DND-41 (cell line): ENCODE measurements at regions not wholly inside any gene's neighbourhood (a gene's known extent, or its start where the extent isn't known, plus 50 kb on each side); places are given as distances from the start of the nearest gene placed in this dataset.

Source experiments
- EZH2 ChIP-seq: IDR thresholded peaks from 3 replicates; pipeline ENCODE4 v1.6.1; 2012; ENCODE audit warnings: borderline replicate concordance, low read depth, mild to moderate bottlenecking, moderate library complexity, low read length, inconsistent platforms; ENCODE audit not compliant: severe bottlenecking
- TF ChIP-seq, protein P1 (sequence below): IDR thresholded peaks from 2 replicates; pipeline ENCODE4 v1.5.1; 2012; ENCODE audit warnings: borderline replicate concordance, low read length, moderate library complexity, mild to moderate bottlenecking; ENCODE audit not compliant: poor library complexity, severe bottlenecking; ENCODE audit errors: extremely low read depth

DNA sequence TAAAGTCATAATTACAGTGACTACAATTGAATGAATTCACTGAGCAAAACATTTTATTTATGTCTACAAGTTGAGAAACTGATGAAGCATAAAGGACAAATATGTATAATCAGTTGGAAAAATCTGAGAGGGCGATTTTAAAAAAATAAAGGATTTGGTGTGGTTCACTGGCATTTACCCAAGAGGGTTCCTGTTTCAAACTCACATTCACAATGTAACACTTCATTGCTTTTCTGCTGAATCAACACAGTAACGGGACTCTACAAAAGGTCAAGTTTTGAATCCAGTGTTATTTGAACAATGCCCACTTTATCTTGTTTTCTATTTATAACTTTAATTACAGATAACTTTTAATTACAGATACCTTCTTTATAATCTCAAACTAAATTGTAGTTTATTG lies 138.6 kb downstream of the NUDT12 start:
- TF ChIP-seq, protein P1, sequence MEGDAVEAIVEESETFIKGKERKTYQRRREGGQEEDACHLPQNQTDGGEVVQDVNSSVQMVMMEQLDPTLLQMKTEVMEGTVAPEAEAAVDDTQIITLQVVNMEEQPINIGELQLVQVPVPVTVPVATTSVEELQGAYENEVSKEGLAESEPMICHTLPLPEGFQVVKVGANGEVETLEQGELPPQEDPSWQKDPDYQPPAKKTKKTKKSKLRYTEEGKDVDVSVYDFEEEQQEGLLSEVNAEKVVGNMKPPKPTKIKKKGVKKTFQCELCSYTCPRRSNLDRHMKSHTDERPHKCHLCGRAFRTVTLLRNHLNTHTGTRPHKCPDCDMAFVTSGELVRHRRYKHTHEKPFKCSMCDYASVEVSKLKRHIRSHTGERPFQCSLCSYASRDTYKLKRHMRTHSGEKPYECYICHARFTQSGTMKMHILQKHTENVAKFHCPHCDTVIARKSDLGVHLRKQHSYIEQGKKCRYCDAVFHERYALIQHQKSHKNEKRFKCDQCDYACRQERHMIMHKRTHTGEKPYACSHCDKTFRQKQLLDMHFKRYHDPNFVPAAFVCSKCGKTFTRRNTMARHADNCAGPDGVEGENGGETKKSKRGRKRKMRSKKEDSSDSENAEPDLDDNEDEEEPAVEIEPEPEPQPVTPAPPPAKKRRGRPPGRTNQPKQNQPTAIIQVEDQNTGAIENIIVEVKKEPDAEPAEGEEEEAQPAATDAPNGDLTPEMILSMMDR, result no peak
- TF ChIP-seq EZH2, result no peak
